ENCODE measurements at regions not wholly inside any gene's neighbourhood (a gene's known extent, or its start where the extent isn't known, plus 50 kb on each side); places are given as distances from the start of the nearest gene placed in this dataset.

- no peak for DNase-seq (ENCODE audit: low spot score)
- no peak for ATAC-seq (ENCODE audit: low FRiP score)
- TF ChIP-seq, protein P1, sequence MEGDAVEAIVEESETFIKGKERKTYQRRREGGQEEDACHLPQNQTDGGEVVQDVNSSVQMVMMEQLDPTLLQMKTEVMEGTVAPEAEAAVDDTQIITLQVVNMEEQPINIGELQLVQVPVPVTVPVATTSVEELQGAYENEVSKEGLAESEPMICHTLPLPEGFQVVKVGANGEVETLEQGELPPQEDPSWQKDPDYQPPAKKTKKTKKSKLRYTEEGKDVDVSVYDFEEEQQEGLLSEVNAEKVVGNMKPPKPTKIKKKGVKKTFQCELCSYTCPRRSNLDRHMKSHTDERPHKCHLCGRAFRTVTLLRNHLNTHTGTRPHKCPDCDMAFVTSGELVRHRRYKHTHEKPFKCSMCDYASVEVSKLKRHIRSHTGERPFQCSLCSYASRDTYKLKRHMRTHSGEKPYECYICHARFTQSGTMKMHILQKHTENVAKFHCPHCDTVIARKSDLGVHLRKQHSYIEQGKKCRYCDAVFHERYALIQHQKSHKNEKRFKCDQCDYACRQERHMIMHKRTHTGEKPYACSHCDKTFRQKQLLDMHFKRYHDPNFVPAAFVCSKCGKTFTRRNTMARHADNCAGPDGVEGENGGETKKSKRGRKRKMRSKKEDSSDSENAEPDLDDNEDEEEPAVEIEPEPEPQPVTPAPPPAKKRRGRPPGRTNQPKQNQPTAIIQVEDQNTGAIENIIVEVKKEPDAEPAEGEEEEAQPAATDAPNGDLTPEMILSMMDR (IDR thresholded peaks at IDR 0.05), result no peak
These were observed 274.7 kb upstream of the MTPN start for GRCh38 chr7:136251826-136252225.

- no peak for DNase-seq (ENCODE audit: low spot score)
- TF ChIP-seq, protein P1 (IDR thresholded peaks at IDR 0.05), result no peak
- ATAC-seq (ENCODE audit: low FRiP score), result no peak
These were observed 270.1 kb upstream of the MTPN start for GRCh38 chr7:136247211-136247610.

GRCh38 chr7:136245327-136246004, 268.3 kb upstream of the MTPN start:
- TF ChIP-seq, protein P1 (IDR thresholded peaks at IDR 0.05), result no peak
- DNase-seq (ENCODE audit: low spot score) (no peak), ATAC-seq (ENCODE audit: low FRiP score) (no peak)

- DNase-seq (ENCODE audit: low spot score), result no peak
- TF ChIP-seq, protein P1 (IDR thresholded peaks at IDR 0.05), result no peak
- ATAC-seq (ENCODE audit: low FRiP score), result no peak
These were observed 256.9 kb upstream of the MTPN start for GRCh38 chr7:136234040-136234439.

DNA sequence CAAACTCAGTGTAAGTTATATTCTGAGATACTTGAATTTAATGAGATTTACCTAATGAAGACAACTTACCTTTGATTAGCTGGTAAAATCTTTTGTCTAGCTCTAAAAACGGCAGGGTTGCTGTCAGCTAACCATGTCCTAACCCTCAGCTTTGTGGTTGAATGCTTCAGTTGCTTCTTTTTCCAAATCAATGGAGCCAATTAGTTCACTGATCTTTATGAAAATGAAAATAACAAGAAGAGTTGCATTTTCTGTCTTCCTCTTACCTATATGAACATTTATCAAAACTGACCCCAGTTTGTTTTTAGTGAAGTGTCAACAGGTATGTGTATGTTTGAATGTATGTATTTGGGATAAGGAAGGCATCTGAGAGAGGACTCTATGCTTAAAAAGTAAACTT, 253.1 kb upstream of the MTPN start:
- ATAC-seq (ENCODE audit: low FRiP score) (no peak), DNase-seq (ENCODE audit: low spot score) (no peak)
- TF ChIP-seq, protein P1 (IDR thresholded peaks at IDR 0.05), result no peak

GRCh38 chr7:136229790-136230189, 252.6 kb upstream of the MTPN start:
- TF ChIP-seq, protein P1 (IDR thresholded peaks at IDR 0.05), result no peak
- ATAC-seq (ENCODE audit: low FRiP score) (no peak), DNase-seq (ENCODE audit: low spot score) (no peak)

- DNase-seq (ENCODE audit: low spot score) (no peak), ATAC-seq (ENCODE audit: low FRiP score) (no peak)
- TF ChIP-seq, protein P1 (IDR thresholded peaks at IDR 0.05), result no peak
These were observed 251.0 kb upstream of the MTPN start for GRCh38 chr7:136228171-136228570.

All from omental fat pad (tissue), 3 donors.